ENCODE measurements at regions not wholly inside any gene's neighbourhood (a gene's known extent, or its start where the extent isn't known, plus 50 kb on each side); places are given as distances from the start of the nearest gene placed in this dataset.

GRCh38 chr17:17416400-17417360 is 60.1 kb upstream of the MED9 start:
- TF ChIP-seq CTCF (IDR thresholded peaks at IDR 0.05) (no peak), POLR2A (IDR thresholded peaks at IDR 0.05) (no peak)

Data from lower leg skin (tissue), 3 donors.